GM12878 (cell line): ENCODE measurements at regions not wholly inside any gene's neighbourhood (a gene's known extent, or its start where the extent isn't known, plus 50 kb on each side); places are given as distances from the start of the nearest gene placed in this dataset.

Experiments used
- ATAC-seq: fragments of 200-7000 bp; cut with Tn5 transposase; 3 replicates; pipeline ENCODE4 v1.9.1; 2020; ENCODE audit warnings: mild to moderate bottlenecking, moderate library complexity
- BruUV-seq: library from RNA; stranded (reverse); fragments of 400-500 nt; replicated peaks from 2 replicates; lab custom pipeline; 2021; lab: Mats Ljungman, UMichigan
- CTCF ChIA-PET: fragments of 300-600 bp; sonication (Branson Sonifier 250); formaldehyde crosslinking; extraction: SDS; loops from one replicate; lab custom pipeline; 2021; ENCODE audit warnings: inconsistent platforms; lab: Yijun Ruan, JAX
- POLR2A ChIA-PET: fragments of 350-600 bp; formaldehyde crosslinking; extraction: SDS; loops from one replicate; lab custom pipeline; 2021; ENCODE audit warnings: inconsistent platforms; lab: Charles Lee
- RAD21 ChIA-PET: fragments of 300-600 bp; sonication (Branson Sonifier 250); formaldehyde crosslinking; loops from one replicate; lab custom pipeline; 2023; ENCODE audit warnings: antibody characterized with exemption; ENCODE audit not compliant: unreplicated experiment; lab: Charles Lee
- SMC1A ChIA-PET: fragments of 300-600 bp; sonication (Branson Sonifier 250); formaldehyde crosslinking; loops from one replicate; lab custom pipeline; 2023; ENCODE audit not compliant: unreplicated experiment, uncharacterized antibody; lab: Charles Lee
- DNase-seq: peaks from one replicate; pipeline ENCODE4 v3.0.0-alpha.2; 2011; ENCODE audit warnings: low read depth, low spot score
- FAIRE-seq: peaks from 3 replicates; lab custom pipeline; 2011; peaks lifted over from hg19 to GRCh38; lab: Jason Lieb, UNC
- H2AFZ ChIP-seq: 2 replicates; pipeline ENCODE4 v1.6.0; 2011; ENCODE audit warnings: low read depth, low read length, control low read depth; ENCODE audit not compliant: control insufficient read depth
- H3K27ac ChIP-seq: 2 replicates; pipeline ENCODE4 v1.5.1; 2011; ENCODE audit warnings: control low read depth; ENCODE audit not compliant: control insufficient read depth, insufficient read depth
- H3K27me3 ChIP-seq, 2 experiments: replicated peaks in 1 of 2; 2 replicates each; pipeline versions ENCODE4 v1.6.0 to v1.6.1; 2011; ENCODE audit warnings: low read length in 1 of 2; ENCODE audit not compliant: control insufficient read depth in 2 of 2, insufficient read depth in 2 of 2
- H3K36me3 ChIP-seq, 2 experiments: 2 replicates each; pipeline ENCODE4 v1.5.1; 2011; ENCODE audit warnings: low read length in 1 of 2; ENCODE audit not compliant: control insufficient read depth in 2 of 2, insufficient read depth in 2 of 2
- H3K4me1 ChIP-seq: 2 replicates; pipeline ENCODE4 v1.6.1; 2011; ENCODE audit warnings: mild to moderate bottlenecking, low read length, moderate library complexity, mixed read lengths; ENCODE audit not compliant: control insufficient read depth, insufficient read depth
- H3K4me2 ChIP-seq: 2 replicates; pipeline ENCODE4 v1.6.0; 2011; ENCODE audit warnings: control low read depth; ENCODE audit not compliant: control insufficient read depth, insufficient read depth
- H3K4me3 ChIP-seq: fragments of 200-600 bp; sonication (generic); 2 replicates; pipeline ENCODE4 v1.5.1; 2016
- H3K79me2 ChIP-seq: 2 replicates; pipeline ENCODE4 v1.6.0; 2011; ENCODE audit warnings: low read length; ENCODE audit not compliant: control insufficient read depth, insufficient read depth
- H3K9ac ChIP-seq: 2 replicates; pipeline ENCODE4 v1.8.0; 2011; ENCODE audit warnings: low read length, control low read depth, mixed read lengths; ENCODE audit not compliant: control insufficient read depth, insufficient read depth
- H3K9me3 ChIP-seq: replicated peaks from 3 replicates; pipeline ENCODE4 v1.5.1; 2011; ENCODE audit warnings: mild to moderate bottlenecking, low read length; ENCODE audit not compliant: control insufficient read depth, insufficient read depth
- H4K20me1 ChIP-seq: 2 replicates; pipeline ENCODE4 v1.6.0; 2011; ENCODE audit not compliant: control insufficient read depth, insufficient read depth
- BHLHE40 ChIP-seq, 2 experiments: fragments of 450-650 bp in 1 of 2; IDR thresholded peaks; 2 replicates each; pipeline ENCODE4 v1.6.1; 2011 to 2017; ENCODE audit warnings: low read depth in 2 of 2, borderline replicate concordance in 1 of 2, improper control_type of control experiment in 1 of 2, low read length in 1 of 2, mild to moderate bottlenecking in 1 of 2
- ESRRA ChIP-seq: IDR thresholded peaks from 2 replicates; pipeline ENCODE4 v1.6.1; 2012; ENCODE audit warnings: mild to moderate bottlenecking, low read length, improper control_type of control experiment
- GATAD2B ChIP-seq: fragments of 450-650 bp; conservative IDR thresholded peaks from 2 replicates; pipeline ENCODE4 v1.6.1; 2017; ENCODE audit warnings: low read depth, mild to moderate bottlenecking, moderate library complexity
- NFYB ChIP-seq: IDR thresholded peaks from 2 replicates; pipeline ENCODE4 v1.6.1; 2011; ENCODE audit warnings: low read depth, mild to moderate bottlenecking, low read length, improper control_type of control experiment, moderate library complexity; ENCODE audit not compliant: insufficient read depth
- RBBP5 ChIP-seq: fragments of 200-600 bp; sonication (generic); conservative IDR thresholded peaks from 2 replicates; pipeline ENCODE4 v1.6.1; 2016
- SMC3 ChIP-seq: IDR thresholded peaks from 2 replicates; pipeline ENCODE4 v1.6.1; 2011; ENCODE audit warnings: low read length, improper control_type of control experiment, borderline replicate concordance
- SREBF2 ChIP-seq: IDR thresholded peaks from 2 replicates; pipeline ENCODE4 v1.6.1; 2012; ENCODE audit warnings: mild to moderate bottlenecking, low read length
- TARDBP ChIP-seq: IDR thresholded peaks from 2 replicates; pipeline ENCODE4 v1.6.1; 2016; ENCODE audit warnings: borderline replicate concordance
- WGBS: methylation state at CpG from one replicate; pipeline ENCODE4 v1.1.6; 2016; ENCODE audit warnings: low lambda C conversion rate; ENCODE audit not compliant: insufficient replicate concordance, insufficient coverage; ENCODE audit errors: missing lambda C conversion rate; 5-methylcytosine and 5-hydroxymethylcytosine counted together
- in situ Hi-C: fragments of 300-500 bp; cut with MboI; formaldehyde crosslinking; loops from 9 replicates; pipeline ENCODE4 v1.14.3; 2018; ENCODE audit warnings: mixed read lengths
- intact Hi-C: fragments of 100-400 bp; cut with micrococcal nuclease; formaldehyde crosslinking; loops from one replicate; pipeline ENCODE4 v1.14.2; 2022; ENCODE audit not compliant: unreplicated experiment
- TF ChIP-seq, protein P1 (sequence below): IDR thresholded peaks from 2 replicates; pipeline ENCODE4 v1.6.1; 2012; ENCODE audit warnings: mild to moderate bottlenecking, low read depth, low read length
- TF ChIP-seq, protein P2 (sequence below): fragments of 450-650 bp; formaldehyde crosslinking; IDR thresholded peaks from 2 replicates; pipeline ENCODE4 v1.5.0; 2022; ENCODE audit warnings: mild to moderate bottlenecking, missing genetic modification characterization
- TF ChIP-seq, protein P3 (sequence below): fragments of 450-650 bp; IDR thresholded peaks from 2 replicates; pipeline ENCODE4 v1.6.1; 2017; ENCODE audit warnings: mild to moderate bottlenecking, moderate library complexity

DNA sequence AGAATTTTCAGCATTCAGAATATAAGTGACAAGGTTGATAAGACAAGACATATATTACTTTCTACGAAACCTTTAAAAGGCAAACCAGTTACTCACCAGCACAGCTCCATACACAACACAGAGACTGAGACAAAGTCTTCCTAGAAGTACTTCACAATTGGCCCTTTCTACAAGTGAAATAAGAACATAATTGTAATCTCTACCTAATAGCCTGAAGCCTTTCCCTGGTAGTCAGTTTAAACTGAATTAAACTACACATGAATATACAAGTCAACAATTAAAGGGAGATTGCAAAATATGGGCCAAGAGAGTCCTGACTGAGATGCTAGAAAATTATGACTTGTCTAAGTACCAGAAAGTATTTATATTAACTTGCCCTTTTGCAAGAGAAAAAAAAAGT, 95.9 kb downstream of the PUS7L start:
- ChIA-PET RAD21 (no interaction called here), CTCF (interaction anchor here (0.9 kb wide), 1 partner anchor 9 kb away, joined by 3 read pairs; no protein-coding TSS in a partner anchor), POLR2A (no interaction called here), SMC1A (no interaction called here)
- H3K9me3 ChIP-seq: no peaks in the 10 kb centered on the region
- ATAC-seq (no peak), DNase-seq (no peak), FAIRE-seq (no peak)
- H3K27ac ChIP-seq: no peak overlapping the region
- 79% methylated on average over 1 of the region's 1 CpG for WGBS
- no peaks in the 10 kb centered on the region for H3K4me1 ChIP-seq
- H4K20me1 ChIP-seq: no peaks in the 10 kb centered on the region
- H3K27me3 ChIP-seq: no peaks in the 10 kb centered on the region
- H3K4me3 ChIP-seq: no peak overlapping the region
- no peak overlapping the region for H2AFZ ChIP-seq
- no peak overlapping the region for H3K9ac ChIP-seq
- in situ Hi-C loops: no loop called here
- H3K4me2 ChIP-seq: no peak overlapping the region
- intact Hi-C loops: no loop called here
- BruUV-seq: no TSS peak
- H3K36me3 ChIP-seq: no peaks in the 10 kb centered on the region
- no peaks in the 10 kb centered on the region for H3K79me2 ChIP-seq
- TF ChIP-seq SREBF2 (no peak), SMC3 (no peak), RBBP5 (no peak), TARDBP (no peak), BHLHE40 (IDR thresholded peaks at IDR 0.05; ENCODE audit: borderline replicate concordance in 1 of 2, low read depth in 2 of 2, low read length in 1 of 2) (no peak), GATAD2B (no peak), ESRRA (no peak), NFYB (no peak)
- TF ChIP-seq, protein P1, sequence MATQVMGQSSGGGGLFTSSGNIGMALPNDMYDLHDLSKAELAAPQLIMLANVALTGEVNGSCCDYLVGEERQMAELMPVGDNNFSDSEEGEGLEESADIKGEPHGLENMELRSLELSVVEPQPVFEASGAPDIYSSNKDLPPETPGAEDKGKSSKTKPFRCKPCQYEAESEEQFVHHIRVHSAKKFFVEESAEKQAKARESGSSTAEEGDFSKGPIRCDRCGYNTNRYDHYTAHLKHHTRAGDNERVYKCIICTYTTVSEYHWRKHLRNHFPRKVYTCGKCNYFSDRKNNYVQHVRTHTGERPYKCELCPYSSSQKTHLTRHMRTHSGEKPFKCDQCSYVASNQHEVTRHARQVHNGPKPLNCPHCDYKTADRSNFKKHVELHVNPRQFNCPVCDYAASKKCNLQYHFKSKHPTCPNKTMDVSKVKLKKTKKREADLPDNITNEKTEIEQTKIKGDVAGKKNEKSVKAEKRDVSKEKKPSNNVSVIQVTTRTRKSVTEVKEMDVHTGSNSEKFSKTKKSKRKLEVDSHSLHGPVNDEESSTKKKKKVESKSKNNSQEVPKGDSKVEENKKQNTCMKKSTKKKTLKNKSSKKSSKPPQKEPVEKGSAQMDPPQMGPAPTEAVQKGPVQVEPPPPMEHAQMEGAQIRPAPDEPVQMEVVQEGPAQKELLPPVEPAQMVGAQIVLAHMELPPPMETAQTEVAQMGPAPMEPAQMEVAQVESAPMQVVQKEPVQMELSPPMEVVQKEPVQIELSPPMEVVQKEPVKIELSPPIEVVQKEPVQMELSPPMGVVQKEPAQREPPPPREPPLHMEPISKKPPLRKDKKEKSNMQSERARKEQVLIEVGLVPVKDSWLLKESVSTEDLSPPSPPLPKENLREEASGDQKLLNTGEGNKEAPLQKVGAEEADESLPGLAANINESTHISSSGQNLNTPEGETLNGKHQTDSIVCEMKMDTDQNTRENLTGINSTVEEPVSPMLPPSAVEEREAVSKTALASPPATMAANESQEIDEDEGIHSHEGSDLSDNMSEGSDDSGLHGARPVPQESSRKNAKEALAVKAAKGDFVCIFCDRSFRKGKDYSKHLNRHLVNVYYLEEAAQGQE: no peak
- TF ChIP-seq, protein P2, sequence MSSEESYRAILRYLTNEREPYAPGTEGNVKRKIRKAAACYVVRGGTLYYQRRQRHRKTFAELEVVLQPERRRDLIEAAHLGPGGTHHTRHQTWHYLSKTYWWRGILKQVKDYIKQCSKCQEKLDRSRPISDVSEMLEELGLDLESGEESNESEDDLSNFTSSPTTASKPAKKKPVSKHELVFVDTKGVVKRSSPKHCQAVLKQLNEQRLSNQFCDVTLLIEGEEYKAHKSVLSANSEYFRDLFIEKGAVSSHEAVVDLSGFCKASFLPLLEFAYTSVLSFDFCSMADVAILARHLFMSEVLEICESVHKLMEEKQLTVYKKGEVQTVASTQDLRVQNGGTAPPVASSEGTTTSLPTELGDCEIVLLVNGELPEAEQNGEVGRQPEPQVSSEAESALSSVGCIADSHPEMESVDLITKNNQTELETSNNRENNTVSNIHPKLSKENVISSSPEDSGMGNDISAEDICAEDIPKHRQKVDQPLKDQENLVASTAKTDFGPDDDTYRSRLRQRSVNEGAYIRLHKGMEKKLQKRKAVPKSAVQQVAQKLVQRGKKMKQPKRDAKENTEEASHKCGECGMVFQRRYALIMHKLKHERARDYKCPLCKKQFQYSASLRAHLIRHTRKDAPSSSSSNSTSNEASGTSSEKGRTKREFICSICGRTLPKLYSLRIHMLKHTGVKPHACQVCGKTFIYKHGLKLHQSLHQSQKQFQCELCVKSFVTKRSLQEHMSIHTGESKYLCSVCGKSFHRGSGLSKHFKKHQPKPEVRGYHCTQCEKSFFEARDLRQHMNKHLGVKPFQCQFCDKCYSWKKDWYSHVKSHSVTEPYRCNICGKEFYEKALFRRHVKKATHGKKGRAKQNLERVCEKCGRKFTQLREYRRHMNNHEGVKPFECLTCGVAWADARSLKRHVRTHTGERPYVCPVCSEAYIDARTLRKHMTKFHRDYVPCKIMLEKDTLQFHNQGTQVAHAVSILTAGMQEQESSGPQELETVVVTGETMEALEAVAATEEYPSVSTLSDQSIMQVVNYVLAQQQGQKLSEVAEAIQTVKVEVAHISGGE: no peak
- TF ChIP-seq, protein P3, sequence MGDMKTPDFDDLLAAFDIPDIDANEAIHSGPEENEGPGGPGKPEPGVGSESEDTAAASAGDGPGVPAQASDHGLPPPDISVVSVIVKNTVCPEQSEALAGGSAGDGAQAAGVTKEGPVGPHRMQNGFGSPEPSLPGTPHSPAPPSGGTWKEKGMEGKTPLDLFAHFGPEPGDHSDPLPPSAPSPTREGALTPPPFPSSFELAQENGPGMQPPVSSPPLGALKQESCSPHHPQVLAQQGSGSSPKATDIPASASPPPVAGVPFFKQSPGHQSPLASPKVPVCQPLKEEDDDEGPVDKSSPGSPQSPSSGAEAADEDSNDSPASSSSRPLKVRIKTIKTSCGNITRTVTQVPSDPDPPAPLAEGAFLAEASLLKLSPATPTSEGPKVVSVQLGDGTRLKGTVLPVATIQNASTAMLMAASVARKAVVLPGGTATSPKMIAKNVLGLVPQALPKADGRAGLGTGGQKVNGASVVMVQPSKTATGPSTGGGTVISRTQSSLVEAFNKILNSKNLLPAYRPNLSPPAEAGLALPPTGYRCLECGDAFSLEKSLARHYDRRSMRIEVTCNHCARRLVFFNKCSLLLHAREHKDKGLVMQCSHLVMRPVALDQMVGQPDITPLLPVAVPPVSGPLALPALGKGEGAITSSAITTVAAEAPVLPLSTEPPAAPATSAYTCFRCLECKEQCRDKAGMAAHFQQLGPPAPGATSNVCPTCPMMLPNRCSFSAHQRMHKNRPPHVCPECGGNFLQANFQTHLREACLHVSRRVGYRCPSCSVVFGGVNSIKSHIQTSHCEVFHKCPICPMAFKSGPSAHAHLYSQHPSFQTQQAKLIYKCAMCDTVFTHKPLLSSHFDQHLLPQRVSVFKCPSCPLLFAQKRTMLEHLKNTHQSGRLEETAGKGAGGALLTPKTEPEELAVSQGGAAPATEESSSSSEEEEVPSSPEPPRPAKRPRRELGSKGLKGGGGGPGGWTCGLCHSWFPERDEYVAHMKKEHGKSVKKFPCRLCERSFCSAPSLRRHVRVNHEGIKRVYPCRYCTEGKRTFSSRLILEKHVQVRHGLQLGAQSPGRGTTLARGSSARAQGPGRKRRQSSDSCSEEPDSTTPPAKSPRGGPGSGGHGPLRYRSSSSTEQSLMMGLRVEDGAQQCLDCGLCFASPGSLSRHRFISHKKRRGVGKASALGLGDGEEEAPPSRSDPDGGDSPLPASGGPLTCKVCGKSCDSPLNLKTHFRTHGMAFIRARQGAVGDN: no peak
